ENCODE measurements at regions not wholly inside any gene's neighbourhood (a gene's known extent, or its start where the extent isn't known, plus 50 kb on each side); places are given as distances from the start of the nearest gene placed in this dataset.

GRCh38 chr13:83211301-83211700 is 671.0 kb downstream of the SLITRK1 start:
- DNase-seq (ENCODE audit: low spot score in 2 of 2) (no peak), ATAC-seq (ENCODE audit: low read depth) (no peak)
- Mint-ChIP-seq H3K27ac (no peak overlapping the region), H3K27me3 (no peaks in the 10 kb centered on the region), H3K36me3 (no peaks in the 10 kb centered on the region), H3K4me3 (no peak overlapping the region), H3K4me1 (no peaks in the 10 kb centered on the region), H3K9me3 (peaks cover 2% of the 10 kb centered on the region)

DNA sequence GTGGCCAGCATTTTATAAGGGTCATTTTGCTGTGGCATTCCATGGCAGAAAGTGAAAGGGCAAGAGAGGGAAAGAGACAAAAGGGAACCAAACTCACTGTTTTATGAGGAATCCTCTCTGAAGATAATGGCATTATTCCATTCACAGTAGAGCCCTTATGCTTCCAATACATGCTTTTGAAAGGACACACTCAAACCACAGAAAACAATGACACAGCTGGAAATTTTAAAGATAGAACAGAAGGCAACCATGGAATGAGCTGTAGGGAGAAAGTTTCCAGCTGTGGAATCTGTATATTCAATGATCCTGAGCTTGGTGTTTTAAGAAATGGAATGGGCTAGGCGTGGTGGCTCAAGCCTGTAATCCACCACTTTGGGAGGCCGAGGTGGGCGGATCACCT is 677.4 kb downstream of the SLITRK1 start:
- no peaks in the 10 kb centered on the region for H3K4me1 Mint-ChIP-seq
- DNase-seq (ENCODE audit: low spot score in 2 of 2): no peak
- no peak overlapping the region for H3K27ac Mint-ChIP-seq
- H3K9me3 Mint-ChIP-seq: peaks cover 6% of the 10 kb centered on the region
- H3K27me3 Mint-ChIP-seq: no peaks in the 10 kb centered on the region
- no peak overlapping the region for H3K4me3 Mint-ChIP-seq
- no peaks in the 10 kb centered on the region for H3K36me3 Mint-ChIP-seq
- no peak for ATAC-seq (ENCODE audit: low read depth)

DNA sequence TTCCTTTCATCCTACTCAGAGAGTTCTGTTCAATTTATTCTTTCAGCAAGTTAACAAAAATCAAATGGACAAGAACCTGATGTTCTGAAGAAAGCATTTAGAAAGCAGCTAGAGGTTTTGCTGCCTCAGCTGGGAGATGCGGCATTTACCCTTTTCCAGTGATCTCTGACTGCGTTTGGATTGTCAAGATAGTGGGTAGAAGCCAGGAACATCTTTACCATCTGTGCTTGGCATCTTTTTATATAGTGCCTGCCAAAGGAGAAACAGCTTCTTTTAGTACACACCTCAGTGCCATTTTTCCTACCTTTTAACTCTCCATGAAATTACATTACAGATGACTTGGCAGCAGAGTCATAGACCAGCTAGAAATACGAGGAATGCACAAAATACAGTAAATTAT is 680.8 kb downstream of the SLITRK1 start:
- ATAC-seq (ENCODE audit: low read depth) (no peak), DNase-seq (ENCODE audit: low spot score in 2 of 2) (no peak)
- Mint-ChIP-seq H3K27ac (no peak overlapping the region), H3K9me3 (peaks cover 8% of the 10 kb centered on the region), H3K4me1 (no peaks in the 10 kb centered on the region), H3K4me3 (no peak overlapping the region), H3K27me3 (no peaks in the 10 kb centered on the region), H3K36me3 (no peaks in the 10 kb centered on the region)

GRCh38 chr13:83197316-83197715 is 685.0 kb downstream of the SLITRK1 start:
- no peak for ATAC-seq (ENCODE audit: low read depth)
- no peak overlapping the region for H3K27ac Mint-ChIP-seq
- no peaks in the 10 kb centered on the region for H3K36me3 Mint-ChIP-seq
- H3K4me3 Mint-ChIP-seq: no peak overlapping the region
- H3K9me3 Mint-ChIP-seq: peaks cover 9% of the 10 kb centered on the region
- DNase-seq (ENCODE audit: low spot score in 2 of 2): no peak
- H3K4me1 Mint-ChIP-seq: no peaks in the 10 kb centered on the region
- no peaks in the 10 kb centered on the region for H3K27me3 Mint-ChIP-seq

GRCh38 chr13:83190020-83190419 is 692.3 kb downstream of the SLITRK1 start:
- Mint-ChIP-seq H3K36me3 (no peaks in the 10 kb centered on the region), H3K27me3 (no peaks in the 10 kb centered on the region), H3K9me3 (peaks cover 14% of the 10 kb centered on the region), H3K27ac (no peak overlapping the region), H3K4me3 (no peak overlapping the region), H3K4me1 (no peaks in the 10 kb centered on the region)
- ATAC-seq (ENCODE audit: low read depth) (no peak), DNase-seq (ENCODE audit: low spot score in 2 of 2) (no peak)

DNA sequence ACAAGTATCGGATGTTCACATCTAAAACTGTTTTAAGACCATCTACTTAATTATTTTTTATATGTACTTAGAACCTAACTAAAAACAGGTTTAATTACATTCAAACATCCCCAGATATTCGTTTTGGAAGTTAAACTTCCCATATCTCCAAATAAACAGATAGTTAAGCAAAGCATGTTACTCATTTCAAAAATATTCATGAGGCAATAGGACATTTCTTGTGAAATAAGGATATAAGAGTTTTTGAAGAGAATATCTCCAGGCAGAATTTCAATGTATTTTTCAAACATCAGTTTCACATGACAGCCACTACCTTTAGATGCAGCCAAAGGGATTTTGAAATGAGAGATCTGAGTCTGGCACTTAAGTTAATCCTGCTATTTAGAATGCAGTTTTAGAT is 697.5 kb downstream of the SLITRK1 start:
- no peak overlapping the region for H3K27ac Mint-ChIP-seq
- DNase-seq (ENCODE audit: low spot score in 2 of 2) (no peak), ATAC-seq (ENCODE audit: low read depth) (no peak)
- peaks cover 7% of the 10 kb centered on the region for H3K9me3 Mint-ChIP-seq
- H3K36me3 Mint-ChIP-seq: no peaks in the 10 kb centered on the region
- no peaks in the 10 kb centered on the region for H3K4me1 Mint-ChIP-seq
- H3K4me3 Mint-ChIP-seq: no peak overlapping the region
- H3K27me3 Mint-ChIP-seq: no peaks in the 10 kb centered on the region

DNA sequence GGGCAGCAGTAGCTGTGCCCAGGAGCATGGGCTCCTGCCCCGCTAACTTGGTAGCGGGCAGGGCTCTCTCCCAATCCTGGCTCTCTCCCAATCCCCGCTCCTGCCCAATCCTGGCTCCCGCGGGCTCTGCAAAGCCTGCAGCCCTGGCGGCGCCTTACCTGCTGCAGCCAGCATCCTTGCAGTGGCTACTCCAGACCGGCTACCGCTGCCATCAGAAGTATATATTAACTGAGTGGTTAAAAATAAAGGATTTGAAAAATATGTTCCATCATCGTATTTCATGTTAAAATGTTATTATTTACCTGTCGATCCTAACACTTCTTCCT is 698.2 kb downstream of the SLITRK1 start:
- H3K9me3 Mint-ChIP-seq: peaks cover 7% of the 10 kb centered on the region
- no peaks in the 10 kb centered on the region for H3K36me3 Mint-ChIP-seq
- no peak overlapping the region for H3K27ac Mint-ChIP-seq
- H3K4me1 Mint-ChIP-seq: no peaks in the 10 kb centered on the region
- ATAC-seq (ENCODE audit: low read depth) (no peak), DNase-seq (ENCODE audit: low spot score in 2 of 2) (no peak)
- H3K27me3 Mint-ChIP-seq: no peaks in the 10 kb centered on the region
- no peak overlapping the region for H3K4me3 Mint-ChIP-seq

DNA sequence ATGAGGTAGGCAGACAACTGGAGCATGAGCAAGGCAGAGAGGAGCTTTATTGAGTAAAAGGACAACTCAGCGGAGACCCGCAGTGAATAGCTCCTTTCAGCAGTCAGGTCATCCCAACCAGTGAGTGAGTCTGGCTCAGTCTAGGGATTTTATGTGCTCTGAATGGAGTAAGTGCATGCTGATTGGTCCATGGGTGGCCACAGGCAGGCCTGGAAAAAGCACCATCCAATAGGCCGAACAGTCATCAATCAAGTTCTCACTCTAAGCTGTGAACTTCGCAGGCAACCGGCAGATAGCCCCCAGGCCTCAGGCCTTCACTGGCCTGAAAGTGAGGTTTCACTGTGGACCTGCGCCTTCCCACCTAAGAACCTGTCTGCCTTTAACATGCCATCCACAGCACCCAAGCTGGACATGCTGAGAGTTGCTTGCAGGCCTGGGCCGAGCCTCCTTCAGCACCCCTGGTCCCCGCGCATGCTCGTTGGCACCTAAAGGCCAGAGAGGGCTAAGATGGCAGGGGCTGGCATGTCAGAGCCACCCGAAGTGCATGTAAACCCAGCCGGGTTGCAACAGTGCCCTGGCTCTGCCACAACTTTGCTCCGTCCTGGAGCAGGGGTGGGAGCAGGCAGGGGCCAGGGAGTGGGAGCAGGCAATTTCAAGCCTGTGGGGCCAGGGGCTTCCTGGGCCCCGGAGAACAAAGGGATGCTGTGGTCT is 698.7 kb downstream of the SLITRK1 start:
- Mint-ChIP-seq H3K27me3 (no peaks in the 10 kb centered on the region), H3K27ac (no peak overlapping the region), H3K4me3 (no peak overlapping the region), H3K9me3 (peaks cover 7% of the 10 kb centered on the region), H3K36me3 (no peaks in the 10 kb centered on the region), H3K4me1 (no peaks in the 10 kb centered on the region)
- DNase-seq (ENCODE audit: low spot score in 2 of 2): no peak
- no peak for ATAC-seq (ENCODE audit: low read depth)

GRCh38 chr13:83182845-83183244 is 699.4 kb downstream of the SLITRK1 start:
- Mint-ChIP-seq H3K4me1 (no peaks in the 10 kb centered on the region), H3K27ac (no peak overlapping the region), H3K9me3 (peaks cover 7% of the 10 kb centered on the region), H3K4me3 (no peak overlapping the region), H3K36me3 (no peaks in the 10 kb centered on the region), H3K27me3 (no peaks in the 10 kb centered on the region)
- no peak for ATAC-seq (ENCODE audit: low read depth)
- no peak for DNase-seq (ENCODE audit: low spot score in 2 of 2)

- Mint-ChIP-seq H3K27me3 (no peaks in the 10 kb centered on the region), H3K27ac (no peak overlapping the region), H3K9me3 (peaks cover 5% of the 10 kb centered on the region), H3K36me3 (no peaks in the 10 kb centered on the region), H3K4me1 (no peaks in the 10 kb centered on the region), H3K4me3 (no peak overlapping the region)
- DNase-seq (ENCODE audit: low spot score in 2 of 2): no peak
- ATAC-seq (ENCODE audit: low read depth): no peak
Measured at GRCh38 chr13:83178008-83178407, 704.3 kb downstream of the SLITRK1 start.

DNA sequence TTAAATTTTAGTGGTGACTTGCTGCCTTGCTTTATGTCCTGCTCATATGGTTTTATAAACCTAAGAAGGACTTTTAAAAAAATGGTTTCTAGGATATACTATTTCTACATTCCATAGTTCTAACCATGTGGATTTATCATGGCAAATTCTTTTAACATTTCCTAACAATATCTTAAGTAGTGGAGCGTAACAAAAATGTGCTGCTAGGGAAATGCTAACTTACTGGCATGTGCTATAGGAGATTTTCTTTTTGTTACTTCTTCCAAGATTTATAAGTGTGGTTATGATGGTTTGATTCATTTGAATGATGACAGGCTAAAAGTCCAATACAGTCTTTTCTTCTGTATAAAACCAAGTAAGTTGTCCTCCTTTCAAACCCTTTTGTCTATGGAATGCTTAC is 713.7 kb downstream of the SLITRK1 start:
- DNase-seq (ENCODE audit: low spot score in 2 of 2) (no peak), ATAC-seq (ENCODE audit: low read depth) (no peak)
- H3K36me3 Mint-ChIP-seq: no peaks in the 10 kb centered on the region
- H3K9me3 Mint-ChIP-seq: peaks cover 2% of the 10 kb centered on the region
- H3K27me3 Mint-ChIP-seq: no peaks in the 10 kb centered on the region
- no peak overlapping the region for H3K27ac Mint-ChIP-seq
- no peak overlapping the region for H3K4me3 Mint-ChIP-seq
- no peaks in the 10 kb centered on the region for H3K4me1 Mint-ChIP-seq

GRCh38 chr13:83167203-83167602 is 715.1 kb downstream of the SLITRK1 start:
- no peaks in the 10 kb centered on the region for H3K4me1 Mint-ChIP-seq
- H3K27ac Mint-ChIP-seq: no peak overlapping the region
- ATAC-seq (ENCODE audit: low read depth): no peak
- no peak for DNase-seq (ENCODE audit: low spot score in 2 of 2)
- peaks cover under 1% of the 10 kb centered on the region for H3K9me3 Mint-ChIP-seq
- H3K4me3 Mint-ChIP-seq: no peak overlapping the region
- no peaks in the 10 kb centered on the region for H3K27me3 Mint-ChIP-seq
- no peaks in the 10 kb centered on the region for H3K36me3 Mint-ChIP-seq

GRCh38 chr13:83166550-83166949 is 715.7 kb downstream of the SLITRK1 start:
- Mint-ChIP-seq H3K27me3 (no peaks in the 10 kb centered on the region), H3K9me3 (no peaks in the 10 kb centered on the region), H3K4me3 (no peak overlapping the region), H3K4me1 (no peaks in the 10 kb centered on the region), H3K36me3 (no peaks in the 10 kb centered on the region), H3K27ac (no peak overlapping the region)
- DNase-seq (ENCODE audit: low spot score in 2 of 2) (no peak), ATAC-seq (ENCODE audit: low read depth) (no peak)

- ATAC-seq (ENCODE audit: low read depth) (no peak), DNase-seq (ENCODE audit: low spot score in 2 of 2) (no peak)
- H3K4me3 Mint-ChIP-seq: no peak overlapping the region
- no peaks in the 10 kb centered on the region for H3K9me3 Mint-ChIP-seq
- H3K36me3 Mint-ChIP-seq: no peaks in the 10 kb centered on the region
- no peaks in the 10 kb centered on the region for H3K27me3 Mint-ChIP-seq
- no peak overlapping the region for H3K27ac Mint-ChIP-seq
- no peaks in the 10 kb centered on the region for H3K4me1 Mint-ChIP-seq
Measured at GRCh38 chr13:83162493-83162892, 719.8 kb downstream of the SLITRK1 start.

DNA sequence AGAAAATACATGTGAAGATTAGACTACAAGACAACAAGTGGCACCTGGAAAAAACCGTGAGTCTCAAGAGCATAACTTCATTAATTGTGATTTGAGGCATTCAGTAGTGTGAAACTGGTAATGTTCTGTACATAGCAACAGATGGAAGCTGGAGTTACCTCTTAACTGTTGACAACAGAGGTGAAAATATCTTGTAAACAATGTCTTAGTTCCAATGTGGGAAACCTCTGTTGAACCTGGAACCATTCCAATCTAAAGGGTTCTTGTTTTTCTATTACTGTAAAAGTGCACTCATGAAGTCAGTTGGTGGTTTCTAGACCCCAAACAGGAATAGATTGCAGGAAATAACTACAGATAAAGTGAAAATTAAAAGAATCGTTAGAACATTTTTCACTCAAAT is 728.4 kb downstream of the SLITRK1 start:
- DNase-seq (ENCODE audit: low spot score in 2 of 2): no peak
- Mint-ChIP-seq H3K27ac (no peak overlapping the region), H3K4me1 (no peaks in the 10 kb centered on the region), H3K4me3 (no peak overlapping the region), H3K36me3 (no peaks in the 10 kb centered on the region), H3K9me3 (peaks cover 1% of the 10 kb centered on the region), H3K27me3 (no peaks in the 10 kb centered on the region)
- no peak for ATAC-seq (ENCODE audit: low read depth)

Data from memory B cell (primary cell).